Nephron progenitor cell (in vitro differentiated cells): ENCODE measurements at regions not wholly inside any gene's neighbourhood (a gene's known extent, or its start where the extent isn't known, plus 50 kb on each side); places are given as distances from the start of the nearest gene placed in this dataset.

ENCODE experiments used
- DNase-seq: peaks from one replicate; pipeline ENCODE4 v3.0.0; 2021
- H3K27ac Mint-ChIP-seq: 2 replicates; pipeline ENCODE4 v1.8.0; 2021; ENCODE audit warnings: mild to moderate bottlenecking, moderate library complexity, mixed read lengths
- H3K27me3 Mint-ChIP-seq: 2 replicates; pipeline ENCODE4 v1.8.0; 2021; ENCODE audit warnings: mild to moderate bottlenecking, low read depth, mixed read lengths; ENCODE audit not compliant: poor library complexity
- H3K36me3 Mint-ChIP-seq: 2 replicates; pipeline ENCODE4 v1.8.0; 2021; ENCODE audit warnings: low read depth, mixed read lengths
- H3K4me1 Mint-ChIP-seq: 2 replicates; pipeline ENCODE4 v1.8.0; 2021; ENCODE audit warnings: mixed read lengths
- H3K4me3 Mint-ChIP-seq: 2 replicates; pipeline ENCODE4 v1.8.0; 2021; ENCODE audit warnings: mild to moderate bottlenecking, moderate library complexity, mixed read lengths
- H3K9me3 Mint-ChIP-seq: 2 replicates; pipeline ENCODE4 v1.8.0; 2021; ENCODE audit warnings: mild to moderate bottlenecking, moderate library complexity, mixed read lengths
- CTCF ChIP-seq: fragments of 200-600 bp; sonication (generic); IDR thresholded peaks from 2 replicates; pipeline ENCODE4 v1.5.0; 2021; ENCODE audit warnings: antibody characterized with exemption

- no peak for TF ChIP-seq CTCF
- no peak overlapping the region for H3K4me3 Mint-ChIP-seq
- H3K9me3 Mint-ChIP-seq: no peaks in the 10 kb centered on the region
- no peak overlapping the region for H3K27ac Mint-ChIP-seq
- H3K36me3 Mint-ChIP-seq: no peaks in the 10 kb centered on the region
- no peak for DNase-seq
- H3K27me3 Mint-ChIP-seq: peaks cover 26% of the 10 kb centered on the region
- peaks cover 7% of the 10 kb centered on the region for H3K4me1 Mint-ChIP-seq
These were observed 239.9 kb upstream of the DYNLRB2 start for GRCh38 chr16:80300876-80301275.

- no peak for DNase-seq
- TF ChIP-seq CTCF: no peak
- H3K27me3 Mint-ChIP-seq: peaks cover 28% of the 10 kb centered on the region
- no peak overlapping the region for H3K4me3 Mint-ChIP-seq
- H3K9me3 Mint-ChIP-seq: no peaks in the 10 kb centered on the region
- H3K4me1 Mint-ChIP-seq: peaks cover 6% of the 10 kb centered on the region
- H3K36me3 Mint-ChIP-seq: no peaks in the 10 kb centered on the region
- H3K27ac Mint-ChIP-seq: no peak overlapping the region
These were observed 240.3 kb upstream of the DYNLRB2 start for GRCh38 chr16:80300456-80300855.

GRCh38 chr16:80299416-80299815, 241.4 kb upstream of the DYNLRB2 start:
- no peak overlapping the region for H3K4me3 Mint-ChIP-seq
- no peaks in the 10 kb centered on the region for H3K36me3 Mint-ChIP-seq
- H3K27ac Mint-ChIP-seq: no peak overlapping the region
- no peaks in the 10 kb centered on the region for H3K9me3 Mint-ChIP-seq
- H3K4me1 Mint-ChIP-seq: peaks cover 6% of the 10 kb centered on the region
- TF ChIP-seq CTCF: no peak
- DNase-seq: no peak
- peaks cover 24% of the 10 kb centered on the region for H3K27me3 Mint-ChIP-seq

- no peaks in the 10 kb centered on the region for H3K36me3 Mint-ChIP-seq
- H3K4me1 Mint-ChIP-seq: peaks cover 6% of the 10 kb centered on the region
- no peak overlapping the region for H3K27ac Mint-ChIP-seq
- peaks cover 24% of the 10 kb centered on the region for H3K27me3 Mint-ChIP-seq
- H3K9me3 Mint-ChIP-seq: peaks cover under 1% of the 10 kb centered on the region
- no peak overlapping the region for H3K4me3 Mint-ChIP-seq
- TF ChIP-seq CTCF: no peak
- no peak for DNase-seq
These were observed 242.1 kb upstream of the DYNLRB2 start for GRCh38 chr16:80298676-80299075.

- Mint-ChIP-seq H3K27me3 (peaks cover 19% of the 10 kb centered on the region), H3K4me3 (no peak overlapping the region), H3K9me3 (peaks cover 17% of the 10 kb centered on the region), H3K4me1 (no peaks in the 10 kb centered on the region), H3K36me3 (no peaks in the 10 kb centered on the region), H3K27ac (no peak overlapping the region)
- no peak for TF ChIP-seq CTCF
- no peak for DNase-seq
These were observed 244.8 kb upstream of the DYNLRB2 start for GRCh38 chr16:80296034-80296433.

GRCh38 chr16:80294172-80294571, 246.6 kb upstream of the DYNLRB2 start:
- H3K4me1 Mint-ChIP-seq: no peaks in the 10 kb centered on the region
- no peak for TF ChIP-seq CTCF
- H3K27me3 Mint-ChIP-seq: peaks cover 14% of the 10 kb centered on the region
- H3K36me3 Mint-ChIP-seq: no peaks in the 10 kb centered on the region
- no peak overlapping the region for H3K27ac Mint-ChIP-seq
- peaks cover 17% of the 10 kb centered on the region for H3K9me3 Mint-ChIP-seq
- DNase-seq: no peak
- H3K4me3 Mint-ChIP-seq: no peak overlapping the region
